KMS-11 (cell line): ENCODE measurements at regions not wholly inside any gene's neighbourhood (a gene's known extent, or its start where the extent isn't known, plus 50 kb on each side); places are given as distances from the start of the nearest gene placed in this dataset.

Experiments used
- H2AFZ ChIP-seq: fragments of 200-600 bp; sonication (generic); 2 replicates; pipeline ENCODE4 v1.6.1; 2016; ENCODE audit warnings: antibody characterized with exemption, mixed run types, low read depth
- H3K27ac ChIP-seq: fragments of 200-600 bp; sonication (generic); 2 replicates; pipeline ENCODE4 v1.6.1; 2016; ENCODE audit warnings: mild to moderate bottlenecking, mixed run types
- H3K27me3 ChIP-seq: fragments of 200-600 bp; sonication (generic); 2 replicates; pipeline ENCODE4 v1.6.1; 2017; ENCODE audit warnings: mild to moderate bottlenecking, low read depth, mixed run types, moderate library complexity; ENCODE audit not compliant: insufficient read depth
- H3K36me3 ChIP-seq: fragments of 200-600 bp; sonication (generic); 2 replicates; pipeline ENCODE4 v1.6.1; 2017; ENCODE audit warnings: mild to moderate bottlenecking, mixed run types; ENCODE audit not compliant: insufficient read depth
- H3K4me1 ChIP-seq: fragments of 200-600 bp; sonication (generic); 2 replicates; pipeline ENCODE4 v1.6.1; 2016; ENCODE audit warnings: mild to moderate bottlenecking, low read depth, mixed run types; ENCODE audit not compliant: poor library complexity, severe bottlenecking
- H3K4me2 ChIP-seq: fragments of 200-600 bp; sonication (generic); 2 replicates; pipeline ENCODE4 v1.7.0; 2016; ENCODE audit warnings: mild to moderate bottlenecking, mixed run types
- H3K4me3 ChIP-seq: fragments of 200-600 bp; sonication (generic); IDR thresholded peaks from 2 replicates; pipeline ENCODE4 v1.6.1; 2017; ENCODE audit warnings: low read depth, low read length, mixed read lengths; ENCODE audit not compliant: insufficient read depth
- H3K79me2 ChIP-seq: fragments of 200-600 bp; sonication (generic); 2 replicates; pipeline ENCODE4 v1.6.1; 2016; ENCODE audit warnings: low read depth, mixed run types; ENCODE audit not compliant: insufficient read depth
- H3K9ac ChIP-seq: fragments of 200-600 bp; sonication (generic); 2 replicates; pipeline ENCODE4 v1.6.1; 2016; ENCODE audit warnings: mild to moderate bottlenecking, mixed run types
- H4K20me1 ChIP-seq: fragments of 200-600 bp; sonication (generic); 2 replicates; pipeline ENCODE4 v1.6.1; 2016; ENCODE audit warnings: mild to moderate bottlenecking, mixed run types; ENCODE audit not compliant: insufficient read depth
- CTCF ChIP-seq: fragments of 200-600 bp; sonication (generic); conservative IDR thresholded peaks from 2 replicates; pipeline ENCODE4 v1.6.1; 2017; ENCODE audit warnings: low read depth, mild to moderate bottlenecking, antibody characterized with exemption, low read length, moderate library complexity, mixed read lengths

GRCh38 chr5:36378551-36378950 is 76.8 kb upstream of the RANBP3L start:
- Histone ChIP-seq H3K9ac (no peak overlapping the region), H4K20me1 (no peaks in the 10 kb centered on the region), H3K36me3 (no peaks in the 10 kb centered on the region), H3K79me2 (no peaks in the 10 kb centered on the region), H3K4me2 (no peak overlapping the region), H3K4me1 (no peaks in the 10 kb centered on the region), H3K27me3 (no peaks in the 10 kb centered on the region), H3K4me3 (no peak overlapping the region), H3K27ac (no peak overlapping the region), H2AFZ (no peak overlapping the region)
- no peak for TF ChIP-seq CTCF

- Histone ChIP-seq H4K20me1 (no peaks in the 10 kb centered on the region), H3K27ac (no peak overlapping the region), H3K4me1 (no peaks in the 10 kb centered on the region), H3K4me3 (no peak overlapping the region), H3K9ac (no peak overlapping the region), H3K27me3 (no peaks in the 10 kb centered on the region), H2AFZ (no peak overlapping the region), H3K79me2 (no peaks in the 10 kb centered on the region), H3K36me3 (no peaks in the 10 kb centered on the region), H3K4me2 (no peak overlapping the region)
- TF ChIP-seq CTCF: no peak
Measured at GRCh38 chr5:36382890-36383289, 81.2 kb upstream of the RANBP3L start.

DNA sequence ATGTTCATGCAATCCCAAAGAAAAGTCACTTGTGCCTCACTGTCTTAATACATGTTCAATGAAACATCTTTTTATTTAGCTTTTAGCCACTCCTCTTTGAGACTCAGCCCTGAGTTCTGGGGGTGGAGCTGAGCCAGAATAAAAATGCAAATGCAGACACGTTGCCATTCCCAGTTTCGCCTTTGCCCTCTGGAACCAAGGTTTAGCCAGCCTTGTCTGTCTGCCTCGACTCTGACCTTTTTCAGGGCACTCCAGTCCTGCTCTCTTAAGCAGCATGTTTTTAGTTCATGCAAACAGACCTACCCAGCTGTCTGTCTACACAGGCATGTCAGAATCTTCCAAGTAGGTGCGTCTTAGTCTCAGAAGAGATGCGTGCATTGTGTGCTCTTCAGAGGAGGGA is 82.2 kb upstream of the RANBP3L start:
- no peak for TF ChIP-seq CTCF
- Histone ChIP-seq H3K4me3 (no peak overlapping the region), H3K79me2 (no peaks in the 10 kb centered on the region), H3K27me3 (no peaks in the 10 kb centered on the region), H3K4me2 (no peak overlapping the region), H2AFZ (no peak overlapping the region), H3K27ac (no peak overlapping the region), H4K20me1 (no peaks in the 10 kb centered on the region), H3K4me1 (no peaks in the 10 kb centered on the region), H3K36me3 (no peaks in the 10 kb centered on the region), H3K9ac (no peak overlapping the region)

GRCh38 chr5:36384845-36385244 is 83.1 kb upstream of the RANBP3L start:
- no peaks in the 10 kb centered on the region for H3K36me3 ChIP-seq
- no peaks in the 10 kb centered on the region for H3K27me3 ChIP-seq
- H3K4me3 ChIP-seq: no peak overlapping the region
- H3K79me2 ChIP-seq: no peaks in the 10 kb centered on the region
- H2AFZ ChIP-seq: no peak overlapping the region
- H4K20me1 ChIP-seq: no peaks in the 10 kb centered on the region
- H3K27ac ChIP-seq: no peak overlapping the region
- H3K4me2 ChIP-seq: no peak overlapping the region
- H3K4me1 ChIP-seq: no peaks in the 10 kb centered on the region
- no peak for TF ChIP-seq CTCF
- no peak overlapping the region for H3K9ac ChIP-seq

- H2AFZ ChIP-seq: no peak overlapping the region
- no peak overlapping the region for H3K4me2 ChIP-seq
- H4K20me1 ChIP-seq: no peaks in the 10 kb centered on the region
- no peak overlapping the region for H3K27ac ChIP-seq
- H3K79me2 ChIP-seq: no peaks in the 10 kb centered on the region
- TF ChIP-seq CTCF: no peak
- no peaks in the 10 kb centered on the region for H3K36me3 ChIP-seq
- H3K4me1 ChIP-seq: no peaks in the 10 kb centered on the region
- H3K4me3 ChIP-seq: no peak overlapping the region
- H3K9ac ChIP-seq: no peak overlapping the region
- H3K27me3 ChIP-seq: no peaks in the 10 kb centered on the region
Measured at GRCh38 chr5:36385495-36385894, 83.8 kb upstream of the RANBP3L start.
